ENCODE measurements at regions not wholly inside any gene's neighbourhood (a gene's known extent, or its start where the extent isn't known, plus 50 kb on each side); places are given as distances from the start of the nearest gene placed in this dataset.

- no peaks in the 10 kb centered on the region for H3K9me3 ChIP-seq (ENCODE audit: severe bottlenecking)
- no peaks in the 10 kb centered on the region for H3K36me3 ChIP-seq
- no peak overlapping the region for H3K27ac ChIP-seq
- H3K27me3 ChIP-seq (ENCODE audit: insufficient read depth, low read depth, severe bottlenecking): peaks cover 45% of the 10 kb centered on the region
- no peak for TF ChIP-seq CTCF (IDR thresholded peaks at IDR 0.05; ENCODE audit: low read depth, low read length)
- H3K4me3 ChIP-seq (ENCODE audit: low read depth, low read length): no peak overlapping the region
- no peak for DNase-seq
These were observed 513.8 kb upstream of the POU3F3 start for GRCh38 chr2:104340162-104340561.

GRCh38 chr2:104340879-104341828, 512.8 kb upstream of the POU3F3 start:
- no peak overlapping the region for H3K4me3 ChIP-seq (ENCODE audit: low read depth, low read length)
- TF ChIP-seq CTCF (IDR thresholded peaks at IDR 0.05; ENCODE audit: low read depth, low read length): no peak
- no peaks in the 10 kb centered on the region for H3K9me3 ChIP-seq (ENCODE audit: severe bottlenecking)
- peaks cover 48% of the 10 kb centered on the region for H3K27me3 ChIP-seq (ENCODE audit: insufficient read depth, low read depth, severe bottlenecking)
- no peak for DNase-seq
- H3K27ac ChIP-seq: no peak overlapping the region
- H3K36me3 ChIP-seq: no peaks in the 10 kb centered on the region

- no peak overlapping the region for H3K27ac ChIP-seq
- H3K27me3 ChIP-seq (ENCODE audit: insufficient read depth, low read depth, severe bottlenecking): peaks cover 36% of the 10 kb centered on the region
- no peak overlapping the region for H3K4me3 ChIP-seq (ENCODE audit: low read depth, low read length)
- no peak for DNase-seq
- no peaks in the 10 kb centered on the region for H3K36me3 ChIP-seq
- no peak for TF ChIP-seq CTCF (IDR thresholded peaks at IDR 0.05; ENCODE audit: low read depth, low read length)
- no peaks in the 10 kb centered on the region for H3K9me3 ChIP-seq (ENCODE audit: severe bottlenecking)
These were observed 509.6 kb upstream of the POU3F3 start for GRCh38 chr2:104344306-104344705.

- H3K27me3 ChIP-seq (ENCODE audit: insufficient read depth, low read depth, severe bottlenecking): peaks cover 30% of the 10 kb centered on the region
- DNase-seq: no peak
- TF ChIP-seq CTCF (IDR thresholded peaks at IDR 0.05; ENCODE audit: low read depth, low read length): no peak
- no peaks in the 10 kb centered on the region for H3K9me3 ChIP-seq (ENCODE audit: severe bottlenecking)
- no peak overlapping the region for H3K27ac ChIP-seq
- no peaks in the 10 kb centered on the region for H3K36me3 ChIP-seq
- no peak overlapping the region for H3K4me3 ChIP-seq (ENCODE audit: low read depth, low read length)
These were observed 508.9 kb upstream of the POU3F3 start for GRCh38 chr2:104344985-104345384.

GRCh38 chr2:104358122-104358521, 495.8 kb upstream of the POU3F3 start:
- H3K27me3 ChIP-seq (ENCODE audit: insufficient read depth, low read depth, severe bottlenecking): peaks cover 69% of the 10 kb centered on the region
- DNase-seq: no peak
- no peaks in the 10 kb centered on the region for H3K36me3 ChIP-seq
- no peaks in the 10 kb centered on the region for H3K9me3 ChIP-seq (ENCODE audit: severe bottlenecking)
- H3K4me3 ChIP-seq (ENCODE audit: low read depth, low read length): no peak overlapping the region
- no peak for TF ChIP-seq CTCF (IDR thresholded peaks at IDR 0.05; ENCODE audit: low read depth, low read length)
- no peak overlapping the region for H3K27ac ChIP-seq
